GM18508 (cell line): ENCODE measurements at regions not wholly inside any gene's neighbourhood (a gene's known extent, or its start where the extent isn't known, plus 50 kb on each side); places are given as distances from the start of the nearest gene placed in this dataset.

Source experiments
- ATAC-seq: cut with Tn5 transposase; IDR thresholded peaks from one replicate; pipeline ENCODE4 v1.9.1; 2021; ENCODE audit warnings: moderate number of reproducible peaks; ENCODE audit not compliant: insufficient read depth, unreplicated experiment

DNA sequence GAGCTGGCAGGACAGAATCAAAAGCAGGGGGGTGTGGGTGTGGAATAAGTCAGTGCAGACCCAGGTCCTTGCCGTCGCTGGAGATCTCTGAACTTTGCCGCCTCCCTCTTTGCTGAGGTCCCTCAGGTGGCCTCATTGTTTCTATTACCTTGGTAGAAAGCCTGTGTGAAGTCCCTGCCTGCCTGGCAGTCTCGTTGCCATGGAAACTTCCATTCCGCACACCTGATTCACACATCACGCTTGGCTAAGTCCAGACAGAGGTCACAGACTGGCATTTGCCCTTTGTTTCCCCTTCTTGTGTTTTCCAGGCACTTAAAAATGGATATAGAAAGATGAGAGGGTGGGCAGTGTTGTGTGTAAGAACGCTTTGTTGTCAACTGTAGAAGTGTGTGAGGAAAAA is 260.6 kb downstream of the PRL start:
- no peak for ATAC-seq

DNA sequence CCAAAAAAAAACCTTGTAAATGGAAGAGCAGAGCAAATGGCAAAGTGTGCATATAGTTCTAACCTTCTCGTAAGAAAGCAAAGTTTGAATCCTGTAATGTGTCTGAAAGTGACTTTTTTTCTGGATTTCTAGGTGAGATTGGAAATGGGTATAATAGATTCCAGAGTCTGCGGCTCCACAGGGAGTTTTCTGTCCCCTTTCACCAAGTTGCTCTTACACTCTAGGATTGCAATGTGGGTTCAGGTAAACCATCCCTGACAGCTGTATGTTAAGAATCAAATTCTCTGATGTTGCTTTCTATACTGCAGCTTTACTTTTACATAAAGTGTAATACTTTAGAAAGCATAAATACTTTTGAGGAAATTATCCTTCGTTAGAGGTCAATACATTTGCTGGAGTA is 260.1 kb downstream of the PRL start:
- ATAC-seq, result no peak

DNA sequence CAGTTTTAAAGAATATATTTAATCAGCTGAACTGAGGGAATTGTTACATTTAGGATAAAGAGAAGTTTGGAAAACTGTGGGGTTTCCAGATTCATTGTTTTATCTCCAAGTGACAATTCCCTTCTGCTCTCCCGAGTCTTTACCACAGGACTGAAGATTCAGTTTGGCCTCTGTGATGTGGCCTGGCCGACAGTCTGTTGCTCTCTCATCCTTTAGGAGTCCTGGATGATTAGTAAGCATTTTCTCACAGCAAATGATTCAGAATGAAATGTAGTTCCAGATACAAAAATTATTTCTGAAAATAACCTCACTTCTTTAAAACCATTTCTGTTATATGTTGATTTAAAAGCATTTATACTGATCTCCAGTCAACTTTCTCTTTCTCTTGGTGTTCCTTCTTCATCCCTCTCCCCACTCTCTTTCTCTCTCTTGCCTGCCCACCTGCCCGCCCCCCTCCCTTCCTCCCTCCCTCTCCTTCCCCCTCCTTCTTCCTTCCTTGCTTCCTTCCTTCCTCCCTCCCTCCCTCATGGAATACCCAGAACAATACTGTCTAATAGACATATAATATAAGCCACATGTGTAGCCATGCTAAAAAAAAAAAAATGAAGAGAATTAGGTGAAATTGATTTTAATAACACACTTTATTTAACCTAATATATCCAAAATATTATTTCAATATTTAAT is 254.9 kb downstream of the PRL start:
- no peak for ATAC-seq

DNA sequence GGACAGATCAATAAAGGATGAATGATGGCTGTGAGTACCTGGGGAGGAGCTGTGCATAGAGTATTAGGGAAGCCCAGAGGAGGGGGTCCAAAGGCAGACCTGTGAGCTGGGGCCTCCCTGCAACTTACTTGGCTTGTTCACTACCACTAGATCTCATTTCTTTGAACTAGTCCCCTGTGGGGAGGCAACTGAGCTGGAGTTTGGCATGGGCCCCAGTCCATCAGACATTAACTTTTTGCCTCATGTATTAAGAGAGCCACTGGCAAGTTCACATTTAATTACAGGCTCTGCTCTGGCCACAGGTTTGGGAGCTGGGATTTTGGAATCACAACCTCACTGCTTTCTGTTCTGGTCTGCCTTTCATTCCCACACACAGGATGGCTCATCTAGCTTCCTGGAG is 254.1 kb downstream of the PRL start:
- no peak for ATAC-seq

DNA sequence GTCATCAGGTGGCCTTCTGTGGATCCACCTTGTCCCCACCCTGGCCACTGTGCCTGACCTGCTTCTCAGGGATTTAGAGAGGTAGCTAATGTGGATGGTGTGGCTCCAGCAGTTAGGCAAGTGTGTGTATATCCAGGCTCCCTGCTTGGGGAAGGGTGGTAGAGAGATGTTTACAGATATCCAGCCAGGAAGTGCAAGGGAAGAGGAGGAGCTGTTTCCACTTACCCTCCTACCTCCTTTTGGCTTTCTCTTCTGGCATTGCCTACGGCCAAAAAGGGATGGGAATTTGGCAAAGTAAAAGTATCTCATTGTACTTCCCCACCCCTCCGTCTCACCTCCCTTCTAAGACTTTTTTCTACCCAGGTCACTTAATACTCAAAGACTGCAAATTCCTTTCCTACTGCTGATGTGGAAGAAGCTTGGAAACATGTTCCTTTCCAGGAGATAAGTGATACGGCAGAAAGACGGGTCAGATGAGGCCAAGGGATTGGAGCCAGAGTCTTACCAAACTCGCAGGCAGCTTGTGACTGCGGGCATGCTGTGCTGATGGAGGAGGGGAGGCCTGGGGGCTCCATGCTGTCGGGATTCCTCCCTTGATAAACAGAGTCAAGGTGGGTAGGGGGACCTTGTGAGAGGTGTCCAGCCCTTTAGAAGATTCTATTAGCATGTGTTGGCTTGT is 253.4 kb downstream of the PRL start:
- no peak for ATAC-seq

DNA sequence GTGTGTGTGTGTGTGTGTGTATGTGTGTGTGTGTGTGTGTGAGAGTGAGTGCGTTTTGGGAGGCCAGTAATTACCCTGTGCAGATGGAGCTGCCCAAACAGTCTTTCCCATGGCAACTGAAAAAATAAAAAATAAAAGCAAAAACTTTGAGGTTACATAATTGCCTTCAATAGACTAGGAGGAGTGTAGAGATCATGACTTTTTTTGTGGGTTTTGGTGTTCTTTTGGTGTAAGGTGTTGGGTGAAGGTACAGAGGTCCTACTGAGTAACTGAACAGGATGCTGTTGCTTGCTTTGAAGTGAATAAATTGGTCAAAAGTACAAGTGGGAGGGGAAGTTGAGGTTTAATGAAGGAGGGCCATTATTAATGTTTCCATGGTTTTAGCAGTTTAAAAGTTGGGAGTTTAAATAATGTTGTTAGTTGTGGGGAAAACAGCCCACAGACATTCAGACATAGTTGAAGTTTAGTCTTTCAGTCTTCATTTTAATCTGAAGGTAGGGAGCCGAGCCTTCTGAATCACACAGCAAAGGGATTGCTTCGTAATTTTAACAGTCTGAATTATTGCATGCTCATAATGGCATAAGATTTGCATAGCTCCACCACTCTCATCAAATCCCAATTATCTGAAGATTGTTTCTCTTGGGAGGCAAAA is 251.4 kb downstream of the PRL start:
- ATAC-seq, result no peak

DNA sequence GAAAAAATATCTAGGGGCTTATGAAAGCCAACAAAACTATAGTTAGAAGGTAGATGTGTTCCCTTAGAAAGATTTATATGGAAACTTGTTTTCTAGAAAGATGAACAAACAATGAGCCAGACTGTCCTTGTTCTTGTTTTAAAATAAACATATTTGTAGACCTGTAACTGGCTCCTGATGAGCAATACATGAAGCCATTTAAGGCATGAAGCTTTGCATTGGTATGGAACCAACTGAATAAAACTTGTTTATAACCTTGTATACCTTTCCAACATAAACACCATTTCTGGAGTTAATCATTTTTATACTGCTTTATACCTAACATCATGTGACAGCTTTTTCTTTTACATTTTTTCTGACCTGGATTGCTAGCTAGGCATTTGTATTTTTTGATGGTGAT is 247.8 kb downstream of the PRL start:
- no peak for ATAC-seq

DNA sequence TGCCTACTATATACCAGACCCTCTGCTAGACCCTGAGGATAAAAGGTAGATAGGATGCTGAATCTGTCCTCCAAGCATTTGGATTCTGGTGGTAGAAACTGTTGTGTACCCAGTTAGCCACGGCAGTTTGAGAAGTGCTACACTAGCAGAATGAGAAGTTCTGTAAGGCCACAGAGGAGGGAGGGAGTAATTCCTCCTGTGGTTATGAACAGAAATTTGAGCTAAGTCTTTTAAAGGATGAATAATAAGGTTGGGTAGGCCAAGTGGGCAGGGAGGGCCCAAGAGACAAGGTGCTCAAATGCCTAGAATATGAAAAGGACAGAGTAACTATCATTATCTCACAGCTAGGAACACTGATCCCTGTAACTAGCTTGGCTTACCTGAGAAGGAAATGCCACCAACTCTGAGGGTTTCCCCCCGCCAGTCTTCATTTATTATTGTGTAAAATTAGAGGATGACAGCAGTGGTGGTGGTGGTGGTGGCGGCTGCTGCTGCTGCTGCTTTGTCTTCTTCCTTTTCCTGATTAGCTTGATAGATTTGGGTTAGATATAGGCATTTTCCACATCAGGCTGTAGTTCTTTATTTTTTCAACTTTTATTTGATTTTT is 243.3 kb downstream of the PRL start:
- no peak for ATAC-seq

DNA sequence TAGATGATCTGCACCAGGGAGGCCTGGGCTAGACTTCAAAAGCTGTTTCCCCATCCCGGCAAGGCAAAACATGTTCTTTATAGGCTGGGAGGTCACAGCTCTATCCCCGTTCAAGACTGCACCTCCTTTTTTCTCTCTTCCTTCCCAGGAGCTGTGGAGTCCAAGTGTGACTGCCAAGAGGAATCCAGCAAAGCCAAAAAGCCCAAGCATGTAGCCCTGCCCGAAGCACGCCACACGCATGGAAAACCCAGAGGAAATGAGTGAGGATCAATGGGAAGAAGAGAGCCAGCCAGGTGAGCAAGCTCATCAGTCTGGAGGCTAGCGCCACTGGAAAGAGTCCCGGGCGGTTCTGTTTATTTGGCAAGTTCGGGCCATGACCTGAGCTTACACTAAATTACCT is 240.4 kb downstream of the PRL start:
- ATAC-seq, result no peak

DNA sequence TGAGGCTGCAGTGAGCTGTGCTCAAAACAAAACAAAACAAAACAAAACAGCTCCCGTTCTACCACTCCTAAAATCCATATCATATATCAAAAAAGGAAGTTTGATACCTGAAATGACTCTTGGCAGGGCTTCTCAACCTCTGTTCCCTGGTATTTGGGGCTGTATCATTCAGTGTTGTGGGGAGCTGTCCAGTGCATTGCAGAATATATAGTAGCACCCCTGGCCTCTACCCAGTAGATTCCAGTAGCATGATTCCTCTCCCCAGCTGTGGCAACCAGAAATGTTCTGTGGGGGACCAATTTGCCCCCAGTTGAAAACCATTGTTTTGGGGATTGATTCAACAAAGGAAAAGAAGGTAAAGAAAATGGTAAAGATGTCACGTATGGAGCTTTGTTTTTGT is 238.9 kb downstream of the PRL start:
- ATAC-seq, result no peak

DNA sequence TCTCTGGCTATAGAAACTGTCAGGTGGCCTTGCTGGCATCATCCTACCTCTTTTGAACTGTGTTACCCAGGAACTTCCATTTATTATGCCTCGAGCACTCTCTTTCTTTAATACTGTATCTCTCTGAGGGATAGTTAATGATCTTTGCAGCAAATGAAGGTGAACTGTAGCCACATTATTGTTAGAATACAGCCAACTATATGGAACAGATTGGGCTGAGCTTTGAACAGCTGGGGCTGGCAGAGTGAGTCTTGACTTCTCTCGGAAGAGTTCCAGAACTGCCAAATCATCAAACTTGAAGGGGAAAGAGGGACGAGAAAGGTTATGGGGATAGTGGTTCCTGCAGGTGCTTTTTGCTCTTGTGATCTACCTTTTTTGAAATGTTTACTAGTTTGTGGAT is 237.7 kb downstream of the PRL start:
- ATAC-seq, result no peak

DNA sequence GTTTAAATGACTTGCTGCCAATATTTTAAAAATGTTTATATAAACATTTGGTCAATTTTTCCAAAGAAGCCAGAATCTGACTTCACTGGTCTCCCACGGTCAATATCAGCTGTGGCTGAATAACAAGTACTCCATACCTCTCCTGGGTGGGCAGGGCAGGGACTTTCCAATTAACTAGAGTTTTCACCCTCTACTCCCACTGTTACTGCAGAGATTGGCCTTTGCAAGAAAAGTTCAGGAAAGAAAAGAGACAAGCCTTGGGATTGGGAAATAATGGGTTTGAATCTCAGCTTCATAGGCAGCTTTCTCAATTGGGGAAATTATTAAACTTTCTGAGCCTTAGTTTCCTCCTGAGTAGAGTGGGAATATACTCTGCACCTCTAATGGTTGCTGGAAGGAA is 236.9 kb downstream of the PRL start:
- no peak for ATAC-seq

DNA sequence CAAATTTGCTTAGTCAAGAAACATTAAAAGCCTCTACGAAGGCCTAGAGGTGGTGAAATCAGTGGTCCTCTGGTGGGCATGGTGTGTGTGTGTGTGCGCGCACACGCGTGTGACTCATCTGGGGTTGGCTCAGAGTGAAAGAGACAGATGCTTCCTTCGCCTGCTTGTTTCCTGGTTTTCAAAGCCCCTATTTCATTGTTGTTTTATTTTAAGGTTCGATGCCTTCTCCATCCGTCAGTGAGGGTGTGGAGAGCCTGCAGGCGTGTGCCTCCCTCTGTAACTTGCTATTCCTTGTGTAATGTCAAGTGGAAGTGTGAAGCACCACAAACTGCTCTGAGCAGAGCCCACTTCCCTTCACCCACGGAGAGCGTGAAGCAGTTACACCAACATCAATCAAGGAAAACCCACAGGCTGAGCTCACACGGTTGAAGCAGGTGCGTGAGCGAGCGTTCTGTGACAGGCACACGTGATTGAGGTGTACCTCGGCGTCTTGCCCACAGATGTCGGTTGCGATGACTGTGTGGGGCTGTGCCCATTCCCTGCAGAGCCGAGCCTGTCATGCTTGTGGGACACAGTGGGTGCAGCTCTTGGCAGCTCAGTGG is 233.9 kb downstream of the PRL start:
- peak; percentile 66 for ATAC-seq

DNA sequence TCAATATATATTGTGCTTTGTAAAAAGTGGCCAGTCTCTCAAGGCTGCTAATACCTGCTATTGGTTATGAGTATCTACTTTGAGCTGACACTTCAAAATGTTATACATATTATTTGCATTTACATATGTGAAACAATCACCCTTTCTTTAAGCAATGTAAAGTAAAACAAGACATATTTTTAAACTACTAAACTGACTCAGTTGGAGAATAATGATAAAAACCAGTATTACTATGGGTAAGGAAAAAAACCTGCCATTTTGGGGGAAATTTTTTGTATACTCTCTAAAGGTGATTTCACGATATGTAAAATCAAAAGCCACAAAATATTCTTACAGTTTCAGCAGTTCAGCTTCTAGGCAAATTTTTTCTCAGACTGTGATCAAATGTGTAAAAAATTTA is 232.3 kb downstream of the PRL start:
- no peak for ATAC-seq

DNA sequence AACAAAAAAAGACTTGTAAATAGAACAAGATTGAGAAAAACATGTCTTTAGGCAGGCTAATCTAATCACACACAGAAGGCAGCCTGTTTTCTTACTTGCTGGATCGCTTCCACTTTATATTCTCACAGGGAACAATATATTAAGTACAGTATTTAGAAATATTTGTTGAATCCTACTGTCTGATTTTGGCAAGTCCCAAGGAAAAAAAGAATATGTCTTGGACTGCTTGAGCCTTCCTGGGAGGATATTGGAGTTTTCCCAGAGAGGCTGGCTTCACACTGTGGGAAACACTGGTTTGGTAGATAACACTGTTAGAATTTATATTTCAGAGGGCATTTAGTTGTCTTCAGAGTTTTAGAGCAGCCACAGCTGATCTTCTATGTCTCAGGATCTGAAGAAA is 229.7 kb downstream of the PRL start:
- ATAC-seq, result no peak

DNA sequence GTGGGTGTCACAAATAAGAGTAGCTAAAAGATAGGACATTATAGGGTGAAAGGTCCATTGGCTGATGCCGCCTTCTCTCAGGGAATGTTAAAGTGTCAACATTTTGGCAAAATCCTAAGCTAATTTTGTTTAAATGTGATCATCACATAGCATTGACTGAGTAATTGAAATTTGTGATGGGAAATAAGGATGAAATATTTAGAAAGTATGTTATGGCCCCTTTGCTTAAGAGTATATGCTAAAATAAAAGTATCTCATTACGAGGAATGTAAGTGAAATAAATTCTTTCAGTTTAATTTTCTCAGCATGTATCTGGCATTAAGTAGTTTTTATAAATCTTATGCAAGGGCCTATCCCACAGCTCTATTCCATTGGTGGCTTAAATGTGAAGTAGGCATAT is 229.2 kb downstream of the PRL start:
- ATAC-seq, result no peak

DNA sequence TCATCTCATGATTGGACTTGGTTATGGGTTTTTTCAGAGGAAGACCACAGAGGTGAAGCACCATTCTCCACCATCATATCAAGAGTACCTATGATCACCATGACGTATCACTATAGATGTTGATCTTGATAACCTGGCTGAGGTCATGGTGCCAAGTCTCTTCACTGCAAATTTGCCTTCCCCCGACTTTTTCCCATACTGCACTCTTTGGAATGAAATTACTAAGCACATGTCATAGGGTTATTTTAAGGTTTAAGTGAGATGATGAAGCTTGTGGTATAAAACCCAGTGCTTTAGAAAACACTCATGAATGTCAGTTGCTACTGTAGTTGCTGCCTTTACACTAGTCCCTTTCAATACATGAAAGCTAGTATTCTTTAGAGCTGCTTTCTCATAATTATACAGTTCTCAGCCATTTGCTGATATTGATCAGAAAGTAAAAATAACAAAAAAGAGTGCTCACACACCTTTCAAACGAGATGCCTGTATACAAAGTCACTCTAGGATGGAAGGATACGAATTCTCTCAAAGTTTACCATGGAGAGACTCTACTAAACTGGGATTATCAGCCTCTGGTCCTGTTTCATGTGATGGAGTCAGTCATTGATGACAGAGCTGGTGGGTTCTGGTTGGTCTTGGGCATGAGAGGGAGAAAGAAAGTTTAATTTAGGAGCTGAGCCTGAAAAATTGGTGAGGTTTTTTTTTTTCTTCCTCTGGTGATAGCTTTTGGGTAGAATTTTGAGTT is 228.1 kb downstream of the PRL start:
- ATAC-seq, result peak; percentile 80

DNA sequence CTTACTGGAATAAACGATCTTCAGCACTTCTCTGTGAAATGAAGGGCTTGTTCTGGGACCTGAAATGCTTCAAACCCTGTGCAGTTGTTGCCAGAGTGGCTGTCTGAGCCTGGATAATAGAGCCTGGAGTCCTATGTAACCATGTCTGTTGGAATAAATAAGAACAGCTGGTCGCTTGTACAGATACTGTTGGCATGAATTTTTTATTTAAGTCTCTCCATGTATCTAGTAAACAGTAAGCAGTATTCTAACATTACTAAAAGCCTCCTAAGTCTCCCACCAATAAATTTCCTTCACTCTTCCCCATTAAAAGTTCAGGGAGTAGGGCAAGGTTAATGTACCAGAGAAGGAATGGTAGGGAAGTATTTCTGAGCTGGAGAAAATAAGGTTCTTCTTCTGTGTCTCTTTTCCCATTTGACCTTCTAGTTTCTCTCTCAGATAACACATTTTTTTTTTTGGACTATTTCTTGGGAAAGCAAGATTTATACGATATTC is 227.5 kb downstream of the PRL start:
- ATAC-seq, result no peak

DNA sequence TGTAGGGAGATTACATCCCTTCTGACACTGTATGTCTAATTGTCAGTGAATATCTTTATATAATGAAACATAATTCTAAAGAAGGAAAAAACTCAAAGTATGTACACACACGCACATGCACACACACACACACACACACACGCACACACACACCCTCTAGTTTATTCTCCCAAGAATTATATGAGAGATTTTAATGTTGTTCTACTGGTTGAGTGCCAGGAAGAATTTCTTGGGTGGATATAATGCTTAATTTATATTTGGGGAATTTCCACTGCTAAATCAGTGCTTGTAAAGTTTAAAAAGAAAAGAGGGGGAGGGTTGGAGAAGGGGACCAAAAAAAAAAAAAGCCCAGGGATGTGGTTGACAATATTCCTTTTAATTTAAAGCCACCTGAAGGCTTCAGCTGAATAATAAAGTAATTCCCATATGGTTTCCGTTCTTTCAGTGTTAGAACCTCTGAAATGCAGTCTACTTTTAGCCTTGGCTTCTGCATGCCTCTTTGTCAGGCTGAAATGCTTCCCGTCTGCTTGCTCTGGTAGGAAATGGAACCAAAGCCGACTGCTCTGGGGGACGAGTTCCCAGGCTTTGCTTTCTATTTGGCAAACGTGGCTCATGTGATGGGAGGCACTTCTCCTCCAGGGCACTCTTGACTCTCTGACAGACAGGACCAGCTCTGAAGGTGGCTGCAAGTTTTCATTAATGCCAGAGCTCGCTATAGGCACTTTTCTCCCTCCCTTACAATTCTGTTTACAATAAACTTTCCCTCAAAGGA is 225.4 kb downstream of the PRL start:
- no peak for ATAC-seq
